ENCODE measurements at regions not wholly inside any gene's neighbourhood (a gene's known extent, or its start where the extent isn't known, plus 50 kb on each side); places are given as distances from the start of the nearest gene placed in this dataset.
A peak's percentile ranks its signal among the peaks of the same experiment; 100 is the strongest.

- no peak for DNase-seq
Observed at GRCh38 chr12:16949871-16950667, 344.1 kb upstream of the LMO3 start.

GRCh38 chr12:16949371-16949770 is 343.4 kb upstream of the LMO3 start:
- no peak for DNase-seq

- no peak for DNase-seq
Observed at GRCh38 chr12:16946704-16947103, 340.7 kb upstream of the LMO3 start.

GRCh38 chr12:16939871-16940306 is 333.9 kb upstream of the LMO3 start:
- peak; percentile 85 for DNase-seq

GRCh38 chr12:16927259-16927658 is 321.3 kb upstream of the LMO3 start:
- DNase-seq: no peak

GRCh38 chr12:16920451-16920850 is 314.5 kb upstream of the LMO3 start:
- no peak for DNase-seq

GRCh38 chr12:16919551-16919950 is 313.6 kb upstream of the LMO3 start:
- no peak for DNase-seq

- DNase-seq: no peak
Observed at GRCh38 chr12:16914853-16915252, 308.9 kb upstream of the LMO3 start.

- no peak for DNase-seq
Observed at GRCh38 chr12:16913832-16914490, 308.0 kb upstream of the LMO3 start.

GRCh38 chr12:16901946-16902345 is 296.0 kb upstream of the LMO3 start:
- no peak for DNase-seq

- DNase-seq: no peak
Observed at GRCh38 chr12:16893426-16893825, 287.5 kb upstream of the LMO3 start.

GRCh38 chr12:16891673-16892072 is 285.7 kb upstream of the LMO3 start:
- DNase-seq: no peak

GRCh38 chr12:16884819-16885218 is 278.9 kb upstream of the LMO3 start:
- DNase-seq: no peak

- DNase-seq: no peak
Observed at GRCh38 chr12:16884056-16884455, 278.1 kb upstream of the LMO3 start.

- DNase-seq: no peak
Observed at GRCh38 chr12:16881986-16882570, 276.1 kb upstream of the LMO3 start.

GRCh38 chr12:16880864-16881285 is 274.9 kb upstream of the LMO3 start:
- DNase-seq: no peak

- DNase-seq: no peak
Observed at GRCh38 chr12:16870845-16871244, 264.9 kb upstream of the LMO3 start.

- DNase-seq: no peak
Observed at GRCh38 chr12:16863742-16864141, 257.8 kb upstream of the LMO3 start.

- DNase-seq: no peak
Observed at GRCh38 chr12:16857456-16857923, 251.5 kb upstream of the LMO3 start.

- no peak for DNase-seq
Observed at GRCh38 chr12:16854465-16854864, 248.5 kb upstream of the LMO3 start.

- no peak for DNase-seq
Observed at GRCh38 chr12:16849473-16849872, 243.5 kb upstream of the LMO3 start.

GRCh38 chr12:16844875-16845274 is 238.9 kb upstream of the LMO3 start:
- peak; percentile 2 for DNase-seq

- no peak for DNase-seq
Observed at GRCh38 chr12:16833376-16834015, 227.5 kb upstream of the LMO3 start.

Data from hematopoietic multipotent progenitor cell treated with erythropoietin and hydrocortisone succinate and interleukin-3 and kit ligand, for 4 days (in vitro differentiated cells).